ENCODE measurements at regions not wholly inside any gene's neighbourhood (a gene's known extent, or its start where the extent isn't known, plus 50 kb on each side); places are given as distances from the start of the nearest gene placed in this dataset.

DNA sequence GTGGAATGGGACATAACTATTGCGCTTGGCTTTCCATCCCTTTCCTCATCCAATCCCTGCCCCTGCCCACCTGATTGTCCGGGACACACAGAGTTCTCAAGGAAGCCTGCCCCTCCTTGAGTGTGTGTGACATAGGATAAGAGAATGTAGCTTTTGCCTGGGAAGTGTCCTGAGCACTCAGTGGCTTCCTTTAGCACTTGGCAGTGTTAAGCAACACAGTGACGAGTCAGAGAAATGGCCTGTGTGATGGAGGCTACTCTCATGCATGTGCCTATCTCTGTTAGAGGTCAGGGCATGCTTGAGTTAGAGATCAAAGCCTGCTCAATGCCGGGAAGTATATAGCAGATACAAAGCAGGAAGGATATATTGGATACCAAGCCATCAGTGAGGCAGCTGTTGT is 289.5 kb downstream of the SIPA1L2 start:
- peak overlapping the region; percentile 59 for H3K27ac ChIP-seq
- H3K4me3 ChIP-seq: no peak overlapping the region
- H3K36me3 ChIP-seq: no peaks in the 10 kb centered on the region
- no peaks in the 10 kb centered on the region for H3K27me3 ChIP-seq
- H3K9me3 ChIP-seq (ENCODE audit: low read depth): no peaks in the 10 kb centered on the region
- DNase-seq (ENCODE audit: low read depth in 1 of 2, low spot score in 1 of 2): no peak
- peaks cover 29% of the 10 kb centered on the region for H3K4me1 ChIP-seq (ENCODE audit: low read depth)
- TF ChIP-seq, protein P1, sequence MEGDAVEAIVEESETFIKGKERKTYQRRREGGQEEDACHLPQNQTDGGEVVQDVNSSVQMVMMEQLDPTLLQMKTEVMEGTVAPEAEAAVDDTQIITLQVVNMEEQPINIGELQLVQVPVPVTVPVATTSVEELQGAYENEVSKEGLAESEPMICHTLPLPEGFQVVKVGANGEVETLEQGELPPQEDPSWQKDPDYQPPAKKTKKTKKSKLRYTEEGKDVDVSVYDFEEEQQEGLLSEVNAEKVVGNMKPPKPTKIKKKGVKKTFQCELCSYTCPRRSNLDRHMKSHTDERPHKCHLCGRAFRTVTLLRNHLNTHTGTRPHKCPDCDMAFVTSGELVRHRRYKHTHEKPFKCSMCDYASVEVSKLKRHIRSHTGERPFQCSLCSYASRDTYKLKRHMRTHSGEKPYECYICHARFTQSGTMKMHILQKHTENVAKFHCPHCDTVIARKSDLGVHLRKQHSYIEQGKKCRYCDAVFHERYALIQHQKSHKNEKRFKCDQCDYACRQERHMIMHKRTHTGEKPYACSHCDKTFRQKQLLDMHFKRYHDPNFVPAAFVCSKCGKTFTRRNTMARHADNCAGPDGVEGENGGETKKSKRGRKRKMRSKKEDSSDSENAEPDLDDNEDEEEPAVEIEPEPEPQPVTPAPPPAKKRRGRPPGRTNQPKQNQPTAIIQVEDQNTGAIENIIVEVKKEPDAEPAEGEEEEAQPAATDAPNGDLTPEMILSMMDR (IDR thresholded peaks at IDR 0.05; ENCODE audit: low read depth, low read length): no peak

DNA sequence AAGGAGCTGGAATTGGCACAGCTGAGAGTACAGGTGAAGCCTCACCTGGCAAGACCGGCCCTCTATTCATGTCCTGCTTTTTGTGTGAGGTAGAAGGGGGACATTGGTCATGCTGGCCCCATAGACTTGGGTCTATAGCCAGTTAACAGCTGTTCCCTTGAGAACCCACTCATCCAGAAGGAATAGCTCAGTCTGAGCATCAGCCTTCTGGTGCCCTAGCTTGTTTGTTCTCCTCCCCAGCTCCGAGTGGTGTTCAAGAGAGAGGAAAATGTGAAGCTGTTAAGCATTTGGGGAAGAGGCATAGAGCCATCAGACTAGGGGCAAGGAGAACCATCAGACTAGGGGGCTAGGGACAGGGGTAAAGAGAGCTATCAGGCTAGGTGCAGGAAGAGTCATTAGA is 290.9 kb downstream of the SIPA1L2 start:
- Histone ChIP-seq H3K36me3 (no peaks in the 10 kb centered on the region), H3K27me3 (no peaks in the 10 kb centered on the region), H3K27ac (no peak overlapping the region), H3K4me1 (ENCODE audit: low read depth) (peaks cover 29% of the 10 kb centered on the region), H3K4me3 (no peak overlapping the region), H3K9me3 (ENCODE audit: low read depth) (no peaks in the 10 kb centered on the region)
- TF ChIP-seq, protein P1 (IDR thresholded peaks at IDR 0.05; ENCODE audit: low read depth, low read length): no peak
- DNase-seq (ENCODE audit: low read depth in 1 of 2, low spot score in 1 of 2): no peak

DNA sequence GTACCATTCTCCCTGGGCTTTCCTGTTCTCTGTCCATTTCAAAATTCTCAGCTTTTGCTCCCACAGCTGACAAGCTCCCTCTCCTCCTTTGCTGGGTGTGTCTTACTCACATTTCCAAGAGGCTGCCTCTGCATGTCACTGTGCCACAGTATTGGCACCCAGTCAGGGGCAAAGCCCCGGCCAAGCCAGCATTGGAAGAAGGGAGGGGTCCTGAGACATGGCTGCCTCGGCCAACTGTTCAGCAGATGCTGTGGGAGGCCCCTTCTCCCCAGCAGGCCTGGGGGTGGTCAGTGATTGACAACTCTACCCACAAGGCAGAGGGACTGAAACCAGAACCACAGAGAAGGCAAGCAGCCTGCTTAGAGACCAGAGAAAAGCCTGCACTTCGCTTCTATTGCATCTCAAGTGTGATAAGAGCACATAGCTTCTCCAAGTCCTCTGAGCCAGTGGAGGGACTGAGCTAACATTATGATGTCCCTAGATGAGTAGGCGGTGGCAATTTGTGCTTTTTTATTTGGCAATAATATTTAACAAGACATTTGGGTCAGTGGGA is 294.1 kb downstream of the SIPA1L2 start:
- no peaks in the 10 kb centered on the region for H3K9me3 ChIP-seq (ENCODE audit: low read depth)
- no peak for DNase-seq (ENCODE audit: low read depth in 1 of 2, low spot score in 1 of 2)
- H3K4me3 ChIP-seq: no peak overlapping the region
- peaks cover 29% of the 10 kb centered on the region for H3K4me1 ChIP-seq (ENCODE audit: low read depth)
- TF ChIP-seq, protein P1 (IDR thresholded peaks at IDR 0.05; ENCODE audit: low read depth, low read length): no peak
- H3K27me3 ChIP-seq: no peaks in the 10 kb centered on the region
- H3K36me3 ChIP-seq: no peaks in the 10 kb centered on the region
- no peak overlapping the region for H3K27ac ChIP-seq

DNA sequence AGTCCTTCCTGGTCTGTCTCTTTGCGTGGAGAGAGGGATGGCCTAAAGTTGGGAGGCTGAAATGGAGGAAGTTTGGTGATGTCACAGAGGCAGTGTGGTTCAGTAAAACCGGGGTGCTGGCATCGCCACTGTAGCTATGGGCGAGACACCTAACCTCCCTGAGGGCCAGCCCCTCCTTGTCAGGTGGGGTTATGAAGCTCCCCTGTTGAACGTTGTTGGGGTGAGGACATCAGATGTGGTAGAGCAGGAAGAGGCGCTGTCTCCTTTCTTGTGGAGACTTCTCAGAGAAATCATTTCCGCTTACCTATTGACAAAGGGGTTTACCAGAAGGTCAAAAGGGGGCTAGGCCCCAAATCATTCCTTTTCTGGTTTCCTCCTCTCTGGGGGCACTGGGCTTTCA is 294.7 kb downstream of the SIPA1L2 start:
- H3K4me1 ChIP-seq (ENCODE audit: low read depth): peaks cover 25% of the 10 kb centered on the region
- H3K27ac ChIP-seq: no peak overlapping the region
- H3K36me3 ChIP-seq: no peaks in the 10 kb centered on the region
- H3K27me3 ChIP-seq: no peaks in the 10 kb centered on the region
- no peak for DNase-seq (ENCODE audit: low read depth in 1 of 2, low spot score in 1 of 2)
- no peak overlapping the region for H3K4me3 ChIP-seq
- TF ChIP-seq, protein P1 (IDR thresholded peaks at IDR 0.05; ENCODE audit: low read depth, low read length): no peak
- no peaks in the 10 kb centered on the region for H3K9me3 ChIP-seq (ENCODE audit: low read depth)

DNA sequence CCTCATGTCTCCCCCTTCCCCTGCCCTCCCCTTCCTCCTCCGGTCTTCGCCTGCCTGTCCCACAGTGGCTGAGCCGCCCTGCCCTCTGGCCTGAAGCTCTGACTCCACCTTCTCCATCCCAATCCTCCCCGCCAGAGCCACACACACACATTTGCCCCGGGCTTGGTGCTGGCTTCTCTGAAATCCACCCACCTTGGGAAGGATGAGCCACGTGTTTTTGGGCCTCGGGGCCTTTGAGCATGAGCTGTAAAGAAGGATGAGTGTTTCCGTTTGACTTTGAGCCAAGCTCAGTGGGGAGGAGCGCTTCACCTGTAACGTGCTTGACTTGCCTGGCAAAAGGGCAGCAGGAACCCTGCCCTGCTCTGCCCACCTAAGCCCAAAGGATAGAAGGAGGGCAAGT is 295.1 kb downstream of the SIPA1L2 start:
- Histone ChIP-seq H3K4me3 (no peak overlapping the region), H3K27ac (no peak overlapping the region), H3K9me3 (ENCODE audit: low read depth) (no peaks in the 10 kb centered on the region), H3K27me3 (no peaks in the 10 kb centered on the region), H3K36me3 (no peaks in the 10 kb centered on the region), H3K4me1 (ENCODE audit: low read depth) (peaks cover 26% of the 10 kb centered on the region)
- TF ChIP-seq, protein P1 (IDR thresholded peaks at IDR 0.05; ENCODE audit: low read depth, low read length): no peak
- DNase-seq (ENCODE audit: low read depth in 1 of 2, low spot score in 1 of 2): no peak

DNA sequence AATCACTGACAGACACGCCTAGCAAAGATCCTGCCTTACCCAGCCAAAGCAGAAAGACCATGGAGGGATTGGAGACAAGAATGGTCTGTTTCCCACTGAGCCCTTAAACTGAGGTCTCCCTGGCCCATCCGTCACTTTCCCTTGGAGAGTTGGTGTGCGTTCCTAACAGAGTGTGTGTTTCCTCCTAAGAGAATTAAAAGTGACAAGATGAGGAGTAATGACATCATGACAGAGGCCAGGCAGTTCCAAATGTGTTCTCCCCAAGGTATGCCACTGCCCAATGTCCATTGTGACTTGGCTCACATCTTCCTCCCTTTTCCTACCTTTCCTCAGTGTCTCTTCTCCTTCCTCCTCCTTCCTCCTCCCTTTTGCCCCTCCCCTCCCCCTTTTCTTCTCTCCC is 295.7 kb downstream of the SIPA1L2 start:
- DNase-seq (ENCODE audit: low read depth in 1 of 2, low spot score in 1 of 2): no peak
- Histone ChIP-seq H3K27ac (no peak overlapping the region), H3K9me3 (ENCODE audit: low read depth) (no peaks in the 10 kb centered on the region), H3K4me3 (no peak overlapping the region), H3K27me3 (no peaks in the 10 kb centered on the region), H3K36me3 (no peaks in the 10 kb centered on the region), H3K4me1 (ENCODE audit: low read depth) (peaks cover 32% of the 10 kb centered on the region)
- TF ChIP-seq, protein P1 (IDR thresholded peaks at IDR 0.05; ENCODE audit: low read depth, low read length): no peak

Measured in cardiac muscle cell (in vitro differentiated cells and primary cell).